ENCODE measurements at regions not wholly inside any gene's neighbourhood (a gene's known extent, or its start where the extent isn't known, plus 50 kb on each side); places are given as distances from the start of the nearest gene placed in this dataset.

DNA sequence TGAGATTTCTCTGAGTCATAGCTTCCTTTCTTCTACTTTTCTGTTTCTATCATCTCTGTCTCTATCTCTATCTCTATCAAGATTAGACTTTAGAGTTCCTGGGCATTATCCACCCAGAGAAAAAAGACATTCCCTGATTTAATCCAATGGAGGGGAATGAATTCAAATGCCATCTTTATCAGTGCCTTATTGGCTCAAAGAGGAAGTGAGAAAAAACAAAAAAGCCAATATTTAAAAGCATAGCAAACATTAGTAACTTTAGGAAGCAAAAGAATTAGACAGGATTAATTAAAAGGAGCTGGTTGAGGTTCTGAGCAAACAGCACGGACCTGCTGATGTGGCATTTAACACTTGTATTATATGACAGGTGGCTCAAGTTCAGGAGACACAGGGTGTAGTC, 736.5 kb downstream of the REEP3 start:
- no peak for DNase-seq

GRCh38 chr10:64261092-64261491, 739.9 kb downstream of the REEP3 start:
- DNase-seq = no peak

DNA sequence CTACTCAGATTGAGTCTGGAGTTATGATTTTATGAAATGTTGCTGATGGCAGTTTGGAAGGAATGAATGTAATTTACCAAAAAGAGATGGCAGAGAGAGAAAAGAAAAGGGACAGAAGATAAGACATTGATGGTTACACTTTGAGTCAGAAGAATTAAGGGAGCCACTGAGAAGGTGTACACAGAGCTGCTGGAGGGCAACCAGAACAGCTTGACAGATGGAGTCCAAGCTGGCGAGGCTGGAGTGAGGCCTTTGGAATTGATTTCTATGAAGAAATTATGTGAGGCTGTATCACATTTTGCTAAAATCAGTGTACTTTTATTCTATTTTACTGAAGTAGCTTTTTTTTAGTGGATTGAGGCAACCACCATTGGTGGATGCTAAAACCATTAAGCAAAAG, 740.5 kb downstream of the REEP3 start:
- DNase-seq = no peak

DNA sequence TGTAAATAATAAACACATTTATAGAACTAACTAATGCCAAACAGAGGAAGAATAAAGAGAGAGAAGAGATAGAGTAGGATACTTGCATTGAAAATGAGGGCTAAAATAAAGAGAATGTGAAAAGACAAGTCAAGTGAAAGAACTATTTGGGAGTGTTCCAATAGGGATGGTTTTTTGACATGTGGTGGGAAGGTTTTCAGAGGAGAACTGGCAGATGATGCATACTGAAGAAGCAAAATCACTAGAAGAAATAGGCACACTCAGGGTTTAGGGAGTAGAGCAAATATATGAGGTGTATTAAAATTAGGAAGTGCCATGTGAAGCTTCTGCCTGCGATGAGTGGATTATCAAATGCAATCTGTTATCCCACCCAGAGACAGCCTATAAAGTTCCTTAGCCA, 744.8 kb downstream of the REEP3 start:
- DNase-seq = no peak

- no peak for DNase-seq
Measured at GRCh38 chr10:64271508-64271907, 750.3 kb downstream of the REEP3 start.

DNA sequence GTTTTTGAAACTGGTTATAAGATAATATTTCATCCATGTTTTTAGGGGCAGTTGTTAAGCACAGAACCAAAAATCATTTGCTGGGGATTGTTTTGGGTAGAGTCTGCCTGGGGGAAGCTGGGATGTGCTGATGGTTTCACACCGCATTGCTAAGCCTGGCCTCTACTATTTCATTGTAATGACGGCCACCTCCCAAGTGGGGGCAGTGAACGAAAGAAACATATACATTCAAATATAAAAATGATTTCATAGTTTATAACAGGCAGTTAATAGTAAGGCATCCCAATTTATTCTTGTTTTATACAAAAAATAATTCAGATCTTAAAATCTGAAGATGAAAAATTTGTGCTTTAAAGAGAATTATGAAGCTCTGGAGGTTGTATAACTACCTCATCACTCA, 750.8 kb downstream of the REEP3 start:
- no peak for DNase-seq

DNA sequence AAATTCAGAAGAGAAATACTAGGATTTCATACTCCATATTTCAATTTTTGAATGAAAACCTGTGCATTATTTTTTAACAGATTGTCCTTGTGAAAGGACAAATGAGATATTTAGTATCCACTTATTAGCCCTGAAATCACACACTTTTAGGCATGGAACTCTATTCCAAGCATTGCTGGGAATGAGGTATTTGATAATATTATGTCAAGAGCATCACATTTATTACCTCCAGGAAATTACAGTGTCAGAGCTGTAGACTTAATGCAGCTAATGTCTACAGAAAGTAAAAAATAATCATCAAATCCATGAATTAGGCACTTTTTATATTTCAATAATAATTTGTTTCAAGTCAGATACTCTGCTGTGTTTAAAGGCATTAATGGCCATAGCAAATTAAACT, 753.8 kb downstream of the REEP3 start:
- no peak for DNase-seq

- DNase-seq = no peak
Measured at GRCh38 chr10:64275774-64276173, 754.6 kb downstream of the REEP3 start.

- no peak for DNase-seq
Measured at GRCh38 chr10:64277536-64277935, 756.3 kb downstream of the REEP3 start.

DNA sequence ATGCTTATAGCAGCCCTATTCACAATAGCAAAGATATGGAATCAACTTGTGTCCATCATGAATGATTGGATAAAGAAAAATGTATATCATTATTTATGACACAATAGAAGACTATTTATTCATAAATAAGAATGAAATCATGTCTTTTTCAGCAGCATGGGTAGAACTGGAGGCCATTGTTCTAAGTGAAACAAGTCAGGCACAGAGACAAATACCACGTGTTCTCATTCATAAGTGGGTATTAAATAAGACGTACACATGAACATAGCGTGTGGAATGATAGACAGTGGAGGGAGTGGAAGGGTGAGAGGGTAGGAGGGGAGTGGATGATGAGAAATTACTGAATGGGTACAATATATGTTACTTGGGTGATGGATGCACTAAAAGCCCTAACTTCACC, 762.4 kb downstream of the REEP3 start:
- no peak for DNase-seq

GRCh38 chr10:64286533-64286932, 765.3 kb downstream of the REEP3 start:
- no peak for DNase-seq

DNA sequence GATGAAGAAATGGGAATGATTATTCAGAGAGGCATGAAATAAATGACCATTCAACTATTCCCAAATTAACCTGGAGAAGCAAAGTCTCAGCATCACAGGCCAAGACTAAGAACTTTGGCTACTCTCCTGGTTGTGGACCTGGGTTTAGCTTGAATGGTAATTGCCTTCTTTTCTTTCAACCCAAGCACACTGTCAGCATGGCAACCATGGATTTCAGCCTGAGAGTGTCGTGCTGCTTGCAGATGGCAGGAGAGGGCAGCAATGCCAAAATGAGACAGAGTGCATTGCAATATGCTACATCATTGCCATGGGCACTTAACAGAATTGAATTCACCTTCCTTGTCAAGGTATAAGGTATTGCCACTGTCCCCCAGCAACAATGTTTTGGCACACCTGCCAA, 767.2 kb downstream of the REEP3 start:
- DNase-seq = no peak

DNA sequence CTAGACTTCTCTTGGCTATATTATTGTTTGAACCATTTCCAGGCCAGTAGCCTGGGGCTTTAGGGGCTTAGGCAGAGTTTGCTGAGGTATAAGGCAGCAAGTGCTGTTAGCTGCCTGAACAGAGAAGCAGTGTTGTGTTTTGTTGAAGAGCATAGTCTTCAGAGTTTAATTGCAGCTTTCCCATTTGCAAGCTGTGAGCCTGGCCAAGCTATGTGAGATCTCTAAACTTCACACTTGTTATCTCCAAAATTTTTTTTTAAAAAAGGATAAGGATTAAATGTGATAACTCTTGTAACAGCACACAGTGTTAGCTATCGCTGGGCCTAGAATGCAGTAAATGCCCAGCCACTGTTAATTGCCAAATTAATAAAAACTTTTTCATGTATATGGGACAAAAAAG, 782.4 kb downstream of the REEP3 start:
- DNase-seq = no peak

GRCh38 chr10:64306729-64307327, 785.6 kb downstream of the REEP3 start:
- DNase-seq = no peak

- DNase-seq = no peak
Measured at GRCh38 chr10:64312876-64313275, 791.7 kb downstream of the REEP3 start.

DNA sequence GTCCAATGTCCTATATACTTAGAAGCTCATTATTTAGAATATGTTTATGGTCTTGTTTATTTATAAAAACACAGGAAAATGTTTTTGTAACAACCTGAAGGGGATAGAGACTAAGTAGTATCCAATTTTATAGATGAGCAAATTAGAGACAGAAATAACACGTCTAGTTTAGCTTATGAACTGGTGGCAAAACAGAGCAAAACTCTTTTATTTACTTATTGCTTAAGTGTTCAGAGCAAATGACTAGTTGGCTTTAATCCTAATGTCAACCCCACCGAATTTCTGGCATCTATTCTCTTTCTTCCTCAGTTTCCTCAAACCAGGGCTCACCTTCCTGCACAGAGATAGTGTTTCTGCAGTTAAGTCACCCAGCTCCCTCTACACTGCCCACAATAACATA, 792.8 kb downstream of the REEP3 start:
- DNase-seq = no peak

- no peak for DNase-seq
Measured at GRCh38 chr10:64316416-64316815, 795.2 kb downstream of the REEP3 start.

DNA sequence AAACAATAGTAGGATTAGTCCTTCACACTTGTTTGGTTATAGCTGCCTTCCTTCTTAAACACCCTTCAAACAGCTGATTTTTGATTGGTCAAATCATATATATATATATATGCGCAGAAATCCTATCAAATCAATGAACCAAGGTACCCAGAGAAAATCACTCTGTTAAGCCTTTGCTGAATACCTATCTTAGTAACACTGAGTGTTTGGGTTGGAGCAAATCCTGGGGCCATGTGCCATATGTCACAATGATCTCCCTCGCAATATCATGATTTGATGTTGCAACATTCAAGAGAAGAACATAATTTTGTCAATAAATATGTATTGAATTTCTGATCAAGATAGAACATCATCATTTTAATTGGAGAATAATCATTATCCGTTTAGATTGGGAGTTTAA, 795.6 kb downstream of the REEP3 start:
- no peak for DNase-seq

DNA sequence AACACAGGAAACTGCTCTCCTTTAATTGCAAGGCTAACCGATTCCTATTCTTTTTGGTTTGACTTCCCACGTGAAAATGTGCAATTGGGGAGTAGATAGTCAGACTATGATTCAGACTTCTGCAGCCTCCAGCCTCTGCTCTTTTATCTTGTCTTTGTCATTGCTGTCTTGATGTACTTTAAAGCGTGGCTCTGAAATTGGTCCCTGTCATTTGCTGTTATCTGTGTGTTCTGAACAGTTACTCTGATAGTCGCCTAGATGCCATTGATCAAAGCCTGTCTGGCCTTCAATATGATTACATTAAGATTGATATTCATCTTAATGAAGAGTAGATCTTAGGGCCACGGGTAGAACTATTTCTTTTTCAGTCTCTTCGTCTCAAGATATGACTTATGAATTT, 799.2 kb downstream of the REEP3 start:
- DNase-seq = no peak

- no peak for DNase-seq
Measured at GRCh38 chr10:64329510-64329909, 808.3 kb downstream of the REEP3 start.

DNA sequence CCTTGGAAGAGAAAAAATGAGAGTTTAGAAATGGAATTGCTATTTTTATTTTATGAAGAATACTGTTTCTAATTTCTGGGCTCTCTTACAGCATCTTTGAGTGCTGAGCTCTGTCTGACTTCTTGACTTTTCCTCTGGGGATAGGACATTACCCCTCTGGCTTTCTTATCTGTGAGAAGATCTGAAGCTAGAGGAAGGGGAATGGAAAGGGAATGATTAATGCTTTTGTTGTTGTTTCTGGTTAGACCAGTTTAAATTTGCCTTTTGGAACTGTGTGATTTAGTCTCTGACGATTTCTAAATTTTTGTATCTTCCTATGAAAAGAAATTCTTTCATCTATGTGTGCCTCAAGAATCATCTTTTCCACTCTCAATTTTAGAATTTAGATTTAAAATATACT, 811.4 kb downstream of the REEP3 start:
- DNase-seq = no peak

DNA sequence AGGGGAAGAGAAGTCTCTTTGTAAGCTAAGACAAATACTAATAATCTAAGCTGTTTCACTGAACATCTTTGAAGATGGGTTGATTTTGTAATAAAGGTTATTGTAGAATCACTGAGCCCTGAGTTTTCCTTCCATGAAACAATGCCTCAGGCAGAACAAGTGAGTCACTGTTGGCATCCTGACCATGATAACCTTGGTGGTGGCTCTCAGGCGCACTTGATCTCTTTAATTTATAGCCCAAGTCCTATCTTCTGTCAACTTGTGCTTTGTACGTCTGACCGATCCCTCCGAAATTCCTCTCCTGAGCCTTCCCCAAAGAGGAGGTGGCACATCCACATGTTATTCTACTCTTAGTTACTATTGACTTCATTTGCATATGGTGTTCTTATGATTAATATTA, 812.9 kb downstream of the REEP3 start:
- DNase-seq = no peak

GRCh38 chr10:64344211-64344610, 823.0 kb downstream of the REEP3 start:
- no peak for DNase-seq

DNA sequence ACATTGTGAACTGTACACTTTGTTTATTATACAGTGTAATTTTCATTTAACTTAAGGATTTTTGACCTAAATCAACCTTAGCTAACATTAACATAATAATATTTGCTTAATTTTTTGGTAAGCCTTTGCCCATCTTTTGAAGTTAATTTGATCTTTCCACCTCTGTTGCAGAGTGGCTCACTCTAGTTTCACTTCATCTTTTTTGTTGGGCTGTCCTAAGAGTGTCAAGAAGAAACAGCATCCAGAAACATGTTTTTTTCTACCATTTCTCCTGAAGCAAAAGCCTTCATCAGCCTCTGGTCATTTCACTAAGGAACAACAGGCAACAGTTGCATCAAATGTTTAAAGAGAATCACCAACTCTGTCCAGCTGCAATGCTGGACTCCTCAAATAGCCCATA, 824.7 kb downstream of the REEP3 start:
- no peak for DNase-seq

DNA sequence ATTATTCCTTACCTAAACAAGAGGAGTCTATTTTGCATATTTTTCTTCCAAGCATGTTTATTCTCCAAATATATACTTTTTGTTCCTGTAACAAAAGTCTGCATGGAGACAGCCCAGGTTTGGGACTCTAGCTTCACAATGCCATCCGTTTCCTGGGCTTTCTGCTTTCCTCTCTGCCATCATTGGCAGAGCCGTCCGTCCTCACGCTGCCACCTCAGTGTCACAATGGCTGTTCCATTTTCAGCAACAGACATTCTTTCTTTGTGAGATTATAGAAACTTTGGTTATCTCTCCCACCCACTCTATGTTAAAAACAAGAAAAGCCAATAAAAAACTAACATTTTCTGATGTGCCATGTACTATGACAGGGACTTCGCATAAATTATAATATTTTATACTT, 825.2 kb downstream of the REEP3 start:
- no peak for DNase-seq

DNA sequence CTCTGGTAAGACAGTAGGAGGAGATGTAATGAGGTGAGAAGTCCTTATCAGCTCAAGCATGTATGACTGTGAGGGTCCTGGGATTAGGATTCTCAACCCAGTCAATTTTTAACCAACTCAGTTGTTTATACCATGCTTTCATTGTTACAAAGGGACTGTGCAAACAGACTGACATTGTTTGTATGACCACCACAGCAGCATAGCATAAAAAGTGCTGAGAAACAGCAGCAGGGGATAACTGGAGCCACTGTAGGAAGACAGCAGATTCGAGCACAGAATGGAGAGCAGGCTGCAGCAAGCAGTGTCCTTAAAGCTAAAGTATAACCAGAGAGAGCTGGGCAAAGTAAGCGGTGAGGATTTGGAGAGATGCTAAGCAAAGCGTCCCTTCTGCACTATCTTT, 829.5 kb downstream of the REEP3 start:
- DNase-seq = no peak

Measured in NCI-H226 (cell line).